ENCODE measurements at regions not wholly inside any gene's neighbourhood (a gene's known extent, or its start where the extent isn't known, plus 50 kb on each side); places are given as distances from the start of the nearest gene placed in this dataset.

DNA sequence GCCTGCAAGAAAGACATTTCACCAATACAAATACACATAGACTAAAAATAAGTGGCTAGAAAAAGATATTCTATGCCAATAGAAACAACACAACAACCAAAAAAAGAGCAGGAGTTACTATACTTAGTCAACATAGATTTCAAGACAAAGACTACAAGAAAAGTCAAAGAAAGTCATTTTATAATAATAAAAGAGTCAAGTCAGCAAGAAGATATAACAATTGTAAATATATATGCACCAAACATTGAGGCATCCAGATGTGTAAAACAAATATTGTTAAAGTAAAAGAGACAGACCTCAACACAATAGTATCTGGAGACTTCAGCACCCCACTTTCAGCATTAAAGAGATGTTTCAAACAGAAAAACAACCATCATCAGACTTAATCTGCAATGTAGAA lies 104.6 kb downstream of the AMY1C start:
- DNase-seq, result no peak

DNA sequence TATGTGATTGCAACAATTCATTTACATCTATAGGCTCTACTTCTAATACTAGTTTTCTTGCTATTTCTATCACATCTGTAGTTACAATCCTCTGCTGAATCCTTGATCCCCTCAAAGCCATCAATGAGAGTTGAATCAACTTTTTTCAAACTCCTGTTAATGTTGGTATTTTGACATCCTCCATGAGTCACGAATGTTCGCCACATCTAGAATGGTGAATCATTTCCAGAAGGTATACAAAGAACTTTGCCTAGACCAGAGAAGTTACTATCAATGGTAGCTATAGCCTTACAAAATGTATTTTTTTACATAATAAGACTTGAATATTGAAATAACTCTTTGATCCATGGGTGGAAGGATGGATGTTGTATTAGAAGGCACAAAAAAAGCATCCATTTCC lies 110.0 kb downstream of the AMY1C start:
- DNase-seq, result no peak

DNA sequence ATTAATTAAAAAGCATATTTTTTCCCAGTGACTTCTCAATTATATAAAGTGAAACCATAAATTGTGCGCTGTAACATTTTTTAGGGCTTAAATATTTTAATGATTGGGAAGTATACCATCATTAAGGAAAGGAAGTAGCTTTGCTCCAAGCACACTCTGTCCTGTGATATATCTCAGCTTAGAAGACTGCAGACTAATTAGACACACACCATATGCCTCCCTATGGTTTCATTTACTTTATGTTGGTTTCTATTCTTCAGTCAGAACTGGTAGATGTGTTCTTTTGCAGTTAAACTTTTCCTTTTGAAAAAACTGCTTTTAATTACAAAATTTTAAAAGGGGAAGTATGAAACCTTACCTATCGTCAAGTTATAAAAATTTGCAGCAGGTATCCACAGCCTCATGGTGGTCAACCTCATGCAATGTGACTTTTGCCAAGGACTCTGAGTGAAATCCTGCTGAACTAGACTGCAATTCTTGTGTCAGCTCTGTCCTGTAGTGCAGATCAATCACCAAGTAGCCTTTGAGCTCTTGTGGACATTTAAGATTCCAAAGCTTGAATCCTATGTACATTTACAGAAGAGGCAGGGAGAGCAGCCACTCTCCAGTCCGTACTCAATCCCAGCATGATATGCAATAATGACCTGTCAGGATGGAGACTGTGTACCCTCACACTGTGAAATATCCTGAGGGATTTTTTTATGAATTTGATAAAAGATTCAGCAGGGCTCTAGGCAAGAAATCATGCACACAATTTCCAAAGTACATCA lies 149.1 kb downstream of the AMY1C start:
- no peak for DNase-seq

DNA sequence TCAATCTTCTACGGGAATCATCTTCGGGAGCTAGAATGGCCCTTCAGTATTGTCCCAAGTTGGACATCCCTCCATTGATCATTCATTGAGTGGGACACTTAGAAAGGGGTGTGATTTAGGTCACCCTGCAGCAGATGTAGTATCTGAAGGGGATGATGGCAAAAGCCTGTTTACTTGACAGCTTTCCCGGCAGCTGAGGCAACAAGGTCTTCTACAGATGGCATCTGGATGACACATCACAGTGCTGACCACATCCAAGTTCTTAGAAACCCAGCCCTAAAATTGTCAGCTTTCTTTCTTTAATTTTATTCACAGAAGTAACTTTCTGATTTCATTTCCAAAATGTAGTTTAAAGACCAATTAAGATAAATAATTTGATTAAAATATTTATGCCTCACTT lies 150.3 kb downstream of the AMY1C start:
- no peak for DNase-seq

DNA sequence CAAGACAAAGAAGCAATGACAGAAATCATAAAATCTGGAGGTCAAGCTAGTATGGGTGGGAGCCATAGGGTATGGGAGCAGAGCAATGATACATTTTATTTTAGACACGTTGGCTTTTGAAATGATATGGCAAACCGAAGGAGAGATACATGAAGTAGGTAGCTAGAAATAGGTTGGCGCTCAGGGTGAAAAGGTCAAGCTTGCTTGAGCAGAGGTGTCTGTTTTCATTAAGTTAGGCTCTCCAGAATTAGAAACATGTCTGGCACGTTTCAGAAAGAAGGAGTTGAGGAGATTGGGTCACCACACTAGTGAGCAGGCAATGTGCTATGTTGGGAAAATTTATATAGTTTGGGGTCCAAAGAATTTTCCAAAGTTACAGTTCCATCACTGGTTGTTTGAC lies 151.4 kb downstream of the AMY1C start:
- no peak for DNase-seq

DNA sequence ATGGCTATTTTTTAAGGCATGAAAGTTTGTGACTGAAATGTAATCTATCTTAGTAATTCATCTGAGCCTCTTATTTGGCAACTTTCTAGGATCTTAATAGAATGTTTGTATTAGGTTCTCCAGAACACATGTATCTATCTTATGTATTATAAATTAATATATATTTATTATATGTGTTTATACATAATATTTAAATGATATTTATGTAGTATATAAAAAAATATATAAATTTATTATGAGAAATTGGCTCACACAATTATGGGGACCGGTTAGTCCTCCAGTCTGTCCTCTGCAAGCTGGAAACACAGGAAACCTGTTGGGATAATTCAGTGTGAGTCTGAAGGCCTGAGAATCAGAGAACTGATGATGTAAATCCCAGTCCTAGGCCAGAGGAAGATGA lies 155.7 kb downstream of the AMY1C start:
- DNase-seq, result no peak

DNA sequence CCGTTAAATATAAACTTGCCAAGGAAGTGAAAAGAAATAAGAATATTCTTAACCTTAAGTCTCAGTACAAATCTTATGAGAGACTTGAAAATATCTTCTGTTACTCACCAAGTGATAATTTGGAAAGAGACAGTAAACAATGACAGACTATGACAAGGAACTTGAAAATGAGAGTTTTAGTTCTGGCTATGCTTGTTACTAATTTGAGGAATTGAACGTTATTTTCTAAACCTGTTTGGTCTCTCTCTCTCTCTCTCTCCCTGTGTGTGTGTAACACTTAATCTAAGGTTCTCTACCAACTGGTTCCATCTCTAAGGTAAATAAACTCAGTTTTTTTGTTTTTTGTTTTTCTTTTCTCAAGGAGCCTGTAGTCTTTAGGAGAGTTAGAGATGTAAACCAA lies 161.8 kb downstream of the AMY1C start:
- no peak for DNase-seq

DNA sequence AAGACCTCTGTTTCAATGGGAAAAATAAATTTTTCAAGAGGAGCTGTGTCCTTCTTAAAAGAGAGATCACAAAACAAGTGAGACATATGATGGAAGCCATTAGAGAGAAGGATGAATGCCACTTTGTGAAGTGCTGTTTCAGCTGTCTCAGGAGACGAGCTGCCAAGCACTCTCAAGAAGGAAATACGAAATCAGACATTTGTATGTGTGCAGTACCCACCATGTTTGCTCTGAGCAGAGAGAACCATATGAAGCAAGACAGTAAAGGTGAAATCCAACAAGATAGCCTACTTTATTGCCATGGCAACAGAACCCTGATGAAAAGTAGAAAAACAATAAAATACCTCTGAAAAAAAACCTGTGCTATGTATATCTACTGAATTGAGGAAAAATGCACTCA lies 168.1 kb downstream of the AMY1C start:
- DNase-seq, result no peak

DNA sequence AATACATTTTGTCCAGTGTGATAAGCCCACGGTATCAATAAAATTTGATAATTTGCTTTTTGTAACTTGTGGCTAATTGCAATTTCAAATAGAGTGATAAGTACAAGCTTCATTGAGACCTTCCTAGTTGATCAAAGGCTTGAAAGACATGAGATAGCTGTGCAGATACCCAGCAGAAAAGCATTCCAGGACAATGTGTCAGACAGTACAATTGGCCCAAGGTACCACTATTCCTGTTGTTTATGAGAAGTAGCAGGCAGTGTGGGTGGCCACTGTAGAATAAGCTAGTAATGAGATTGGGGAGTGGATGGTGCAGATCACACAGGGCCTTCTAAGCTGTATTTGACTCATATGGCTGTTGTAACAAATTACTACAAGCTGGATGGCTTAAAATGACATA lies 182.2 kb downstream of the AMY1C start:
- DNase-seq, result no peak

DNA sequence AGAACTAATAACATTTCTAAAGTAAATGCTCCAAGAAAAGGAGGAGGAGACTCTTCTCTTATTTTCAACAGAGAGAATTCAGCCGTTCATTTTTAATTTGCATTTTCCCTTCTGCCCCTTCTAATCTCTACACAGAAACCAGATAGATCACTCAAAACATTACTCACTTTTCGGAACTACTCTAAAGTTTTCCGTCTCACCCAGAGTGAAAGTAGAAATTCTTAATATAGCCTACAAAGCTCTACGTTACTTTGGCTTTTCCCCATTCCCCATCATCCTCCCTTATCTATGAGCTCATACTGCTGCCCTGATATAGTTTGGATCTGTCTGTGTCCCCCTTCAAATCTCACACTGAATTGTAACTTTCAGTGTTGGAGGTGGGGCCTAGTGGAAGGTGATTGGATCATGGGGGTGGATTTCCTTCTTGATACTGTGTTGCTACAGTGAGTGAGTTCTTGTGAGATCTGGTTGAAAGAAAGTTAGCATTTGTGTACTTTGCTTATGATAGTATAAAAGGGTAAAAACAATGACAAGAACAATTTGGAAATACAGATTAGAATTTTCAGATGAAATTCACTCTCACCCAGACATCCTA lies 188.2 kb downstream of the AMY1C start:
- DNase-seq, result no peak

DNA sequence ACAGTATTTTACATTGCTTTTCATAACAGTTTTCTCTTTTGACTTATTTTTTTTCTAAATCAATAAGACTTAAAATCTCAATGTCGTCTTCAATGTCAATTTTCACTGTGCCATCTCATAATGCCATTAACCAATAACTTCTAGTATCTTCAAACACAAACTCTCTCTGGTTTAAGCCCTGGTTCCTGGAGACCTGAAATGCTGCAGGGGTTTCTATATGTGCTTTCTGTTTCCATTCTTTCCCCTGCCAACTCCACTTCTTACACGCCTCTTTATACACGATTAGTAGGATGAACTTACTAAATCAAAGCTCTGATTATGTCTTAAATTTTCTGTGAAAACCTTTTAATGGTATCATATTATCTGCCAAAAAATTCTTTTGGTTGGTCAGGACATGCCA lies 191.4 kb downstream of the AMY1C start:
- no peak for DNase-seq

DNA sequence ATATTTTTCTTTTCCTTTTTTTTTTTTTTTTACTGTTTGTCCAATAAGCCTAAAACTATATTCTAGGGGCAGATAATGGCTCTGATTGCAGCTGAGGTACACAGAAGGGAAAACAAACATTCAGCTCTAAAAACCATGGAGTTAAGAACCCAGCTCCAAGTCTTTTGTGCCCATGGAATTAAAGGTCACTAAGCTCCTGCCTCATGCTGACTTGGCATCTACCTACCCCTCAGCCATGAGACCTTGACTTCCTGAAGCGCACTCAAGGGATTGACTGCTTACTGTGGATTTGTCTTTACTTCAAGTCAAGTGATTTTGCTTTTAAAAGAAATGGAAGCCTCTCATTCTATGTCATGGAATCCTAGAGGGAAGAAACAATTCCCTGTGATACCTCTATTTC lies 192.3 kb downstream of the AMY1C start:
- DNase-seq, result no peak

DNA sequence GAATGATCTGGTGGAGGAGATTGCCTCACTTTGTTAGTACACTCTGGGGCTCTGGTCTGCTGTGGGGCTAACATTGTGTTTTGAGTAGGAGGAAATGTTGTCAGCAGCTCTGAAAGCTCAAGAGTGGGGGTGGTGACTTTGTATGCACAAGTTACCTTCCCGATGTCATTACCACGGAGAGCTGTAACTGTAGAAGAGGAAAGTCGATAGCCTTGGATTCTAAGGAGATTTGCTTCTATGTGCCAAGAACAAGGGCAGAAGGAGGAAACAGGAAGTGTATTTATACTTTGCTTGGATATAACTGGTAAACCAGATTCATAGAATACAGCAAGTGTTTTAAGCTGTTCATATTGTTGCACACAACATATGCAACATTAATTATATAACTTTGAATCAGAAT lies 196.1 kb downstream of the AMY1C start:
- no peak for DNase-seq

DNA sequence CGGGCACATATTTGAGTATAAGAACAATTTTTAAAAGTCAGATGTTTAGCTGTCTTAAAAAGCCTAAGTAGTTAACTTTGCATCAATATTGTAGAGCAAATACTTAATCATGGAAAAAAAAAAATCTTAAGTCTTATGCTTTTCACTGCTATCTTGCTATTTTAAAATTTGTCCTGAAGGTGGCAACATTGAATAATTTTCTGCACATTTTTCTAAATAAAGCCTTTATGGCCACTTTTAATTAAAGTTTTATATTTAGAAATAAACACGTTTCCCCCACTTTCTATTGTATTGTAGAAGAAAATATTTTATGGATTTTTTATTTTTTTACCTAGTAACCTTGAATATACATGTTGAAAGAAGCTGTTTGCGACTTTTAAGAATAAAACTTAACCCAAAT lies 198.8 kb downstream of the AMY1C start:
- no peak for DNase-seq

DNA sequence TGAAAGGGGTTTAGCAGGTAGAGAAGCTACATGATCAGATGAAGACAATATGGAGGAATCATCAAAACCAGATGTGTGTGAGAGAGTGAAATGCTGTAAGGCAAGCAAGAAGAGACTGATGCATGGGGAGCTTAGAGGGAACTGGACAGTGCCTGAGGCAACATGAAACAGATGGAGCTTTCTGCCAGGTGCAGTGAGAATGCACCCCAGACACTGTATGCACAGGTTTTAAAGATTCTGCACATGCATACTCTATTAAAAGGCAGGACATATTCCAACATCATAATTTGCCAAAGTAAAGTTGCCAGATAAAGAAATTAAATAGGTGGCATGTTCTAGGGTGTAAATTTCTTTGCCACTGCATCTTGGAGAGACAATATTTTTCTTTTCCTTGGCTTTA lies 200.1 kb downstream of the AMY1C start:
- DNase-seq, result no peak

DNA sequence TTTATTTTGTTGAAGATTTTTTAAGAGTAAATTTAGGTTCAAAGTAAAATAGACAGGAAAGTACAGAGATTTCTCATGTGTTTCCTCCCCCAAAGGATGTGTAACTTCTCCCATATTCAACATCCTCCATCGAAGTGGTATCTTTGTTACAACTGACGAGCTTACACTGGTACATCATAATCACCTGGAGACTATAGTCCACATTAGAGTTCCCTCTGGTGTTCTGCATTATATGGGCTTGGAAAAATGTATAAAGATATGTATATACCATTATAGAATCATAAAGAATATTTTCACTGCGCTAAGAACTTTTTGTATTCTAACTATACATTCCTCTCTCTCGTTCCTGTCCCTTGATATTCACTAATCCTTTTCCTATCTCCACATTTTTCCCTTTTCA lies 203.7 kb downstream of the AMY1C start:
- no peak for DNase-seq

DNA sequence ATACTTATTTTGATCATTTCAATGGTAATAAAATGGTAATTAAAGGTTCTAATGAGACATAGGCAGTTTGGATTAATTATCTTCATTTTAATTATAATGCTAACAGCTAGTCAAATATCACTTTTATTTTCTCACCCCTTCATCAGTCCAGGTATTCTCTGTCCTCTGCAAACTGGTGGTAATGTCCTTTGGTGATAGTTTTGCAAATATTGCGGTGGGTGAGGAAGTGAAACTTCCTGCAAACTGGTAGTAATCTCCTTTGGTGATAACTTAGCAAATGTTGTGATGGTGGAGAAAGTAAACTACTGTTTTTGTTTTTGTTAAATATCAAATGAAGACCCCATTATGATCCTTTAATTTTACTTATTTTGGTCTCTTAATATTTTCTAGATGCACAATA lies 209.0 kb downstream of the AMY1C start:
- DNase-seq, result no peak

DNA sequence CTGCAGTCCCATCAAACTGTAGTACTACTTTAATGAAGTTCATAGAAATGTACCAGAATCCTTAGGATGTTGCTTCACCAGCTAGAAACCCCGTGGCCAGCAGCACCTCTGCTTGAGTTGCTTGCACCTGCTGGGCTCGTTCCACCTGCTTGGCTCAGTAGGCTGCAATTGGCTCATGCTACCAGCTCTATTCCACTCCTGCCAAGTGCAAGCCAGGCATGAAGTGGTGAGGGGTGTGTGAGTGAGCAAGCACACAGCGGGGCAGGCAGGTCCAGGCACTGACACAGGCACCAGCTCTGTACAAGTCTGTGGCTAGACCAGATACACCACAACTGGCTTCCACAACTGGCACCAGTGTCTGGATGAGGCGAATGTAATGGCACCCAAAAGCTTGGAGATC lies 209.9 kb downstream of the AMY1C start:
- DNase-seq, result no peak

DNA sequence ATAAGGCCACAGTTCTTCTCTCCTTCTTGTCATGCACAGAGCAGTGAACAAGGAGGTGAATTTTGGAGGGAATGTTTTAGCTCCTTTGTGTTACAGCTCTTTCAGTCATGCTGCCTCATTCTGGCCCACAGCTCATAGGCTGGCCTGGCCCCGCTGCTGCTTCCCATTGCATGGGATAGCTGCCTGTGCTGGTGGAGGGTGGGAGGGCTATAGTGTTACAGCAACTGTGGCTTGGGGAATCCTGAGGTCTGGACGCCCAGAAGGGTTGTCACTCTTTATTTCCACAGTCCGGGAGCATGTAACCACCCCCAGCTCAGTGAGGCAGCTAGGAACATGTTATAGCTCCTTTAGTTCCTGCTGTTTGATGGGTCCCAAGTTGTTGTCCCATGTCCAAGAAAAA lies 210.3 kb downstream of the AMY1C start:
- DNase-seq, result no peak

DNA sequence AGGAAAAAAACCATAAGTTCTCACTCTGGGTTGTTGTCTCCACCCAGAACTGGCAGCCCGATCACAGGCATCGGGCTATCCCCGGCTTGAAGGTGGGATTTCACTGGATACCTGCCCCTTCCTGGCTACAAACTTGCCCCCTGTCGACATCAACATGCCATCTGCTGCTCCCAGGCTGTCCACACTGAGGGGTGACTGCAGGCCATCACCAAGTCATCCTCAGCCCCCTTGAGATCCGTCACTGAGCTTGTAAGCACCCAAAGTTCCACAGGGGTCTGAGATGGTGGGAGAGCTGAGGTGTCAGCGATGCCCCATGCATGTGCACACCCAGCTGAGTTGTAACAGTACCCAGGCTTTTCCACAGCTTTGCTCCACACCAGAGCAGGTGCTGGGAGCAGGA lies 211.0 kb downstream of the AMY1C start:
- DNase-seq, result no peak

DNA sequence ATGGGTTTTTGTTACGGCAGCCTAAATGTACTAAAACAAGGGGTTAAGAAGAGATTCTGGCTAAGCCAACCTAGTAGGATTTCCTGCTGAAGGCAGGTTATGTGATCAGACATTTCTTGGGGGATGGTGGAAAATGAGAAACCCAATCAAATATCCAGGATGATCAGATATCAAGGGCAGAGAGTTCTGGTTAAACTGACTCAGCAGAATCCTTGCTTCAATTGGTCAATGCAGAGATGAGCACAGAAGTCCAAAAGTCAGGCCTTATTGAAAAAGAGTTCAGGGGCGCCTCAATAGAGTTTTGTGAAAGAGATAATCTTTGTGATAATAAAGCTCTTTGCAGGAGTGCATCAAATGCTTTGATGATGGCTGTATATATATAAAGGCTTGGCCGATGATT lies 237.1 kb downstream of the AMY1C start:
- no peak for DNase-seq

DNA sequence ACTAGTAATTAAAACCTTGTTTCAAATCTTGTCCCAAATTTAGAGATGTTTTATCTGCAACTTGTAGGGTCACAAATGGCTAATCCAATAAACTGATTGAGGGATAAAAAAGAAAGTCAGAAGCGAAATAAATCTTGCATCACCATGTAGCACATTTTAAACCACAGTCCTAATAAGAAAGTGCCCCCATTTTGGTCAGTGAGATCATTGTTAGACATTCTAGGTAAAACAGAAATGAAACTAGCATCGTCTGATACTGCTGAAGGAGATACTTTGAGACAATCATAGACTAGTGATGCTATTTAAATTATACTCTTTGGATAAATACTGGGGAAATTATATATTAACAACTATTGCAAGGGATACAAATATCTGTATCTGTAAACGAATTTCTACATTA lies 247.9 kb downstream of the AMY1C start:
- DNase-seq, result no peak

DNA sequence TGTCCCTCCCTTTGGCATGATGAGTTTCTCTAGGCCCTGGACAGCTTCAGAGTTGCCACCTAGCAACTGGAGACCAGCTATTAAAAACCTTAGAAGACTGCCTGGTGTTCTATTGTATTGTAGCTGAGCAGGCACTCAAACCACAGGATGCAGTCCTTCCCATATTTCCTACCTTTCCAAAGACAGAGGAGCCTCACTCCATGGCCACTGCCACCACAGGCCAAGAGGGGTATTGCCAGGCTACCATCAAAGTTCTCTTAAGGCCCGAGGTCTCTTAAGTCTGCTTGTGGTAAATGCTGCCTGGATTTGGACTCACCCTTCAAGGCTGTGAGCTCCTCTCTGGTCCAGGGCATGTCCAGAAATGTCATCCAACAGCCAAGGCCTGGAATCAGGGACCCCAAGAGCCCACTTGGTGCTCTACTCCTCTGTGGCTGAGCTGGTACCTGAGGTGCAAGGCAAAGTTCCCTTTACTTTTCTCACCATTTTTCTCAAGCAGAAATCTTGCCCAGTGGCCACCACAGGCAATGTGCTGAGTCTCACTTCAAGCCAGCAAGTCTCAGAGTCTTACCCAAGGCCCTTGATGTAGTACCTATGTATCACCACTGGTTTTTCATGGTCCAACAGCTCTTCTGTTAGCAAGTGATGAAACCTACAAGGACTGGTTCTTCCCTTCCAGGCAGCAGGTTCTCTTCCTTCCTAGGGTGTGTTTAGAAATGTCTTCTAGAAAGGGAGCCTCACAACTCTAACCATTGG lies 269.4 kb downstream of the AMY1C start:
- DNase-seq, result no peak

DNA sequence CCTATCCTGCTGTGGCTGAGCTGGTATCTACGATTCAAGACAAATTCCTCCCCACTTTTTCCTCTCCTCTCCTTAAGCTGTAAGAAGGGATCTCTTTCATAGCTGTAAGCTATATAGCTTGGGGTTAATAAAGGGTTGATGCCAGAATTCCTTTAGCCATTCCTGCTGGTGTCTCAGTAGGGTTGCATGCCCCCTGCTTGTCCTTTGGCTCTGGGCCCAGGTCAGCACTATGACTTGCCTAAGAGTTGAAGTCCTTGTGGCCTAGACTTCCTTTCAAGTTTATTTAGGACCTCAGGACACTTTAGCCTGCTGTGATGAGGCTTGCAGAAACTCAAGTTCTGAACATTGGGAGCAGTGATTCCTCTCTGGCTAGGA lies 270.0 kb downstream of the AMY1C start:
- DNase-seq, result no peak

Measured in NCI-H1417 treated with DMSO at 0.1 percent for 48 hours (cell line).